BLaER1 (cell line): ENCODE measurements at regions not wholly inside any gene's neighbourhood (a gene's known extent, or its start where the extent isn't known, plus 50 kb on each side); places are given as distances from the start of the nearest gene placed in this dataset.

ENCODE experiments used
- H3K27ac ChIP-seq: shearing (Covaris generic); formaldehyde crosslinking; 2 replicates; pipeline ENCODE4 v1.8.1; 2022
- H3K27me3 ChIP-seq: shearing (Covaris generic); formaldehyde crosslinking; 2 replicates; pipeline ENCODE4 v1.8.1; 2022
- H3K36me3 ChIP-seq: shearing (Covaris generic); formaldehyde crosslinking; 2 replicates; pipeline ENCODE4 v1.8.1; 2022
- H3K4me1 ChIP-seq: shearing (Covaris generic); formaldehyde crosslinking; 2 replicates; pipeline ENCODE4 v1.8.1; 2022
- H3K4me2 ChIP-seq: shearing (Covaris generic); formaldehyde crosslinking; 2 replicates; pipeline ENCODE4 v1.8.1; 2022
- H3K4me3 ChIP-seq: shearing (Covaris generic); formaldehyde crosslinking; 2 replicates; pipeline ENCODE4 v1.8.1; 2022
- H3K9ac ChIP-seq: shearing (Covaris generic); formaldehyde crosslinking; 2 replicates; pipeline ENCODE4 v1.8.1; 2022
- H3K9me3 ChIP-seq: shearing (Covaris generic); formaldehyde crosslinking; 2 replicates; pipeline ENCODE4 v1.8.1; 2022
- H4K20me1 ChIP-seq: shearing (Covaris generic); formaldehyde crosslinking; 2 replicates; pipeline ENCODE4 v1.8.1; 2022
- Cebpa-rat ChIP-seq: shearing (Covaris generic); IDR thresholded peaks from 2 replicates; pipeline ENCODE4 v1.8.1; 2022

GRCh38 chr5:92998456-92998855, 582.6 kb downstream of the NR2F1-AS1 start:
- no peak overlapping the region for H3K9ac ChIP-seq
- no peaks in the 10 kb centered on the region for H3K36me3 ChIP-seq
- H3K4me1 ChIP-seq: no peaks in the 10 kb centered on the region
- no peak overlapping the region for H3K4me2 ChIP-seq
- no peak overlapping the region for H3K4me3 ChIP-seq
- H3K27me3 ChIP-seq: no peaks in the 10 kb centered on the region
- no peaks in the 10 kb centered on the region for H4K20me1 ChIP-seq
- H3K27ac ChIP-seq: no peak overlapping the region
- peaks cover 9% of the 10 kb centered on the region; the same call in 1 of the 2 replicates for H3K9me3 ChIP-seq
- TF ChIP-seq Cebpa-rat: no peak

DNA sequence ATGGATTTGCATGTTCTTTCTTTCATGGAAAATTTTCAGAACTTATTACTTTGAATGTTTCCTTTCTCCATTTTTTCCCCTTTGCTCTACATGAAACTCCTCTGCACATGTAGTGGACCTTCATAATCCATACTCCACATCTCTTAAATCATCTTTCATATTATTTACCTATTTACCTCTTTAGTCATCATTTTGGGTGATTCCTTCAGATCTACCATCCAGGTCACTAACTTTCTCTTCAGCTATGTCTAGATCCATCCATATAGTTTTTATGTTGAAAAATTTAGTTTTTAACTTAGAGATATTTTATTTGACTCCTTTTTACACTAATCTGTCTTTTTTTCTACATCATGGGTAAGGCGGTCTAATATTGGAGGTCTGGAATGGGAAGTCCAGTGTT, 586.6 kb downstream of the NR2F1-AS1 start:
- Histone ChIP-seq H3K36me3 (no peaks in the 10 kb centered on the region), H3K9me3 (peaks cover 9% of the 10 kb centered on the region; the same call in 1 of the 2 replicates), H3K4me1 (no peaks in the 10 kb centered on the region), H4K20me1 (no peaks in the 10 kb centered on the region), H3K27me3 (no peaks in the 10 kb centered on the region), H3K9ac (no peak overlapping the region), H3K4me2 (no peak overlapping the region), H3K27ac (no peak overlapping the region), H3K4me3 (no peak overlapping the region)
- no peak for TF ChIP-seq Cebpa-rat

DNA sequence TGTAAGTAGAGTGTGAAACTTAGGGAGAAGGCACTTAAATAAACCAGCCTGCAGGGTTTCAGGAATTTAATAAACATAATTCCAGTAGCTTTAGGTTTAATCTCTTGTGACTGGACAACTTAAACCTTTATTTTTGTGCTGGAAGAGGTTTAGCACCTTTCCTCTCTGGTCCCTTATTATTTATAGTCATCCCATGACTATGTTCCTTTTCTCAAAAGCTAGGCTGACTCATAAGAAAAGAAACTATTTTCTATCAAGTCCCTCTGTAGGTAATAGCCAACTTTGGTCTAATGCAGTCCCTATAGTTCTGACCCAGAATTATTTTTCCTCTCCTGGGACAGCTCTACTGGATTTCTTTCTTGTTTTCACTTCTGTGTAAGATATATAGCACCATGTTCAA, 588.9 kb downstream of the NR2F1-AS1 start:
- H3K4me2 ChIP-seq: no peak overlapping the region
- peaks cover 9% of the 10 kb centered on the region; the same call in 1 of the 2 replicates for H3K9me3 ChIP-seq
- no peak overlapping the region for H3K27ac ChIP-seq
- H3K36me3 ChIP-seq: no peaks in the 10 kb centered on the region
- no peaks in the 10 kb centered on the region for H4K20me1 ChIP-seq
- H3K4me1 ChIP-seq: no peaks in the 10 kb centered on the region
- no peaks in the 10 kb centered on the region for H3K27me3 ChIP-seq
- H3K9ac ChIP-seq: no peak overlapping the region
- no peak for TF ChIP-seq Cebpa-rat
- H3K4me3 ChIP-seq: no peak overlapping the region

GRCh38 chr5:92991581-92992067, 589.4 kb downstream of the NR2F1-AS1 start:
- no peaks in the 10 kb centered on the region for H3K27me3 ChIP-seq
- no peak for TF ChIP-seq Cebpa-rat
- H3K27ac ChIP-seq: no peak overlapping the region
- H3K9ac ChIP-seq: no peak overlapping the region
- no peaks in the 10 kb centered on the region for H3K4me1 ChIP-seq
- H3K4me2 ChIP-seq: no peak overlapping the region
- H3K9me3 ChIP-seq: peaks cover 9% of the 10 kb centered on the region; the same call in 1 of the 2 replicates
- H4K20me1 ChIP-seq: no peaks in the 10 kb centered on the region
- H3K36me3 ChIP-seq: no peaks in the 10 kb centered on the region
- no peak overlapping the region for H3K4me3 ChIP-seq

GRCh38 chr5:92990771-92991170, 590.2 kb downstream of the NR2F1-AS1 start:
- Histone ChIP-seq H3K9me3 (peaks cover 9% of the 10 kb centered on the region; the same call in 1 of the 2 replicates), H3K27ac (no peak overlapping the region), H3K4me1 (no peaks in the 10 kb centered on the region), H3K4me2 (no peak overlapping the region), H3K36me3 (no peaks in the 10 kb centered on the region), H4K20me1 (no peaks in the 10 kb centered on the region), H3K4me3 (no peak overlapping the region), H3K27me3 (no peaks in the 10 kb centered on the region), H3K9ac (no peak overlapping the region)
- no peak for TF ChIP-seq Cebpa-rat

DNA sequence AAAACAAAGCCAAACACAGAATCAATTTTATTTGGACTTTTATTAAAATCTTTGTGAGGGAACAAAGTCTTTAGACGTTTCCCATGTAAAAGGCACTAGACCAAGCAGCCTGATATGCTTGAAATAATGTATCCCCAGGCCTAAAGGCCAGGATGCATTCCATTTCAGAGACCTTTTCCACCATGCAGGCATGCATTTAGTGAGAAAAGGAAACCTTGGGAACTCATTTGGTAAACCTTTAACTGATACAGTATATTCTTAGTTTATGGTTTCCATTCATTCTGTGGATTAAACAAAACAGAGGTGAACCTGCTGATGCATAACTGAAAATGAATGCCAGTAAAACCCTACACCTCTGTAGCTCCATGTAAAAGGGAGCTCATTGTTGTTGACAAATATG, 600.0 kb downstream of the NR2F1-AS1 start:
- H3K4me1 ChIP-seq: peaks cover 6% of the 10 kb centered on the region; the same call in 1 of the 2 replicates
- H3K36me3 ChIP-seq: no peaks in the 10 kb centered on the region
- no peaks in the 10 kb centered on the region for H3K9me3 ChIP-seq
- no peaks in the 10 kb centered on the region for H3K27me3 ChIP-seq
- H3K4me3 ChIP-seq: no peak overlapping the region
- H4K20me1 ChIP-seq: no peaks in the 10 kb centered on the region
- no peak overlapping the region for H3K27ac ChIP-seq
- no peak overlapping the region for H3K4me2 ChIP-seq
- no peak overlapping the region for H3K9ac ChIP-seq
- no peak for TF ChIP-seq Cebpa-rat

DNA sequence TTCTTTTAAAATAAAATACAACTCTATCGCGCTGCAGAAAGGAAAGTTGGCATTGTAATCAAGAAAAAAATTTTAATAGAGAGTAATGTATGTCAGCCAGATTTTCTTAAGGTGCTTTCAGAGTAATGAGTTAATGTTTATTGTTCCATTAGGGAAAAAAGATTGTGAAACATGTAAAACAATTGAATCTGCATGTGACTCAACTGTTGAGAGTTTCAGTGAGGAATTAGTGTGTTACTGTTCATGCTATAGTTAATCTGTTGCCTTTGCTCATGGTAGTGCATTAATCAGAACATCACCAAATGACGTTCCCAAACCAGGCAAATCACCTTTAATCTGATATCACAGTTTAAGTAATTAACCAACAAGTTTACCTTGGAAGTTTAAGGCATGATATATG, 600.5 kb downstream of the NR2F1-AS1 start:
- H3K27me3 ChIP-seq: no peaks in the 10 kb centered on the region
- no peaks in the 10 kb centered on the region for H4K20me1 ChIP-seq
- no peak for TF ChIP-seq Cebpa-rat
- H3K4me3 ChIP-seq: no peak overlapping the region
- no peak overlapping the region for H3K9ac ChIP-seq
- no peaks in the 10 kb centered on the region for H3K9me3 ChIP-seq
- no peak overlapping the region for H3K4me2 ChIP-seq
- H3K36me3 ChIP-seq: no peaks in the 10 kb centered on the region
- peaks cover 6% of the 10 kb centered on the region; the same call in 1 of the 2 replicates for H3K4me1 ChIP-seq
- no peak overlapping the region for H3K27ac ChIP-seq

GRCh38 chr5:92979716-92980115, 601.3 kb downstream of the NR2F1-AS1 start:
- no peaks in the 10 kb centered on the region for H3K36me3 ChIP-seq
- H3K27me3 ChIP-seq: no peaks in the 10 kb centered on the region
- H4K20me1 ChIP-seq: no peaks in the 10 kb centered on the region
- H3K4me1 ChIP-seq: peaks cover 6% of the 10 kb centered on the region; the same call in 1 of the 2 replicates
- no peaks in the 10 kb centered on the region for H3K9me3 ChIP-seq
- no peak overlapping the region for H3K4me2 ChIP-seq
- H3K4me3 ChIP-seq: no peak overlapping the region
- H3K9ac ChIP-seq: no peak overlapping the region
- TF ChIP-seq Cebpa-rat: no peak
- H3K27ac ChIP-seq: no peak overlapping the region

DNA sequence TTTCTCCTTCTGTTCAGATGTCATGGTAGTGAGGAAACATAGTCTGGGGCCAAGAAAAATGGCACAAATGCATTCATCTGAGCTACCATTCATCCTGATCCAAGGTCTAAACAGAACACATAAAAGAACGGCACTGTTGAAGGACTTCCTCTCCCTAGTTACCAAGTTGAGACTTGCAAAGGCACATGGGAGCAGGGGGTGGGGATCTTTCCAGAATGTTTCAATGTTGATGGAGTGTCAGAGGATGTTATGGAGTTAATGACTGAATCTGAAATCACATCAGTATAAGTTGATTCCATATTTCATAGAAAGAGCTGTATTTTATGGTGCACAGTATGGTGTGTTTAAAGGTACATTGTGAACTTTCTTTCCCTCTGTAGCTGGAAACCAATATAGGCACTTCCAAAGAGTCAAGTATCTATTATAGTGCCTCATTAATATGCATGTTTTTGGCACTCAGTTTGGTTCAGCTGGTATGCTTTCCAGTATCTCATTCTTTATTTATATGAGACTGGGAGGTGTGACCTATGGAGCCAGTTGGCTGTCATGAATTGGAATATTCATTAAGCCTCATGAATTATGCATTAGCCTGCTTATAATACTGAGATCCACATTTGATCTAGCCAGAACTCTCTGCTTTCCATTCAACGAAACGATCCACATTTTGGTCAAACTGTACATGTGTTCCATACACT, 603.0 kb downstream of the NR2F1-AS1 start:
- H4K20me1 ChIP-seq: no peaks in the 10 kb centered on the region
- H3K36me3 ChIP-seq: no peaks in the 10 kb centered on the region
- no peaks in the 10 kb centered on the region for H3K9me3 ChIP-seq
- TF ChIP-seq Cebpa-rat: no peak
- H3K9ac ChIP-seq: no peak overlapping the region
- H3K4me1 ChIP-seq: peaks cover 6% of the 10 kb centered on the region; the same call in 1 of the 2 replicates
- H3K27ac ChIP-seq: no peak overlapping the region
- H3K27me3 ChIP-seq: no peaks in the 10 kb centered on the region
- H3K4me3 ChIP-seq: no peak overlapping the region
- H3K4me2 ChIP-seq: 0 out of 2 replicates have a peak overlapping the region, but pooled peaks have one; percentile 23

DNA sequence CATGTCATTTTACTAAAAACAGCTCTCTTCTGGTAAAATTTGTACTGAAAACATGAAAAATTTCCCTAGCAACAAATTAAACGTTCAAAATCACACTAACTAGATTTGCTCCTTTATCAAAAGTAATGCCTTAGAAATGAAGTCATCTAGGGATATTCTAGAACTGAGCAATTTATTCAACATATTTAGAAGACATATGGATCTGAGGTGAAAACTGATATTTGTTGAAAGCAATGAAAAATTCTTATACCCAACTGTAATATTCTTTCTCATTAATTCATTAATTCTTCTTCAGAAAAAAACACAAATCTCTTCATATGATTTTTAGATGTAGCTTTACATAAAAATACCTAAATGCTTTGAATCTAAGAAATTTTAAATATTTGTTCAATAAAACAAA, 604.9 kb downstream of the NR2F1-AS1 start:
- TF ChIP-seq Cebpa-rat: no peak

More for the DNA sequence above, 604.9 kb downstream of the NR2F1-AS1 start:
- Histone ChIP-seq H3K4me1 (peaks cover 6% of the 10 kb centered on the region; the same call in 1 of the 2 replicates), H3K4me3 (no peak overlapping the region), H3K36me3 (no peaks in the 10 kb centered on the region), H4K20me1 (no peaks in the 10 kb centered on the region), H3K27me3 (no peaks in the 10 kb centered on the region), H3K9me3 (no peaks in the 10 kb centered on the region), H3K27ac (no peak overlapping the region), H3K4me2 (no peak overlapping the region), H3K9ac (no peak overlapping the region)
